ENCODE measurements at regions not wholly inside any gene's neighbourhood (a gene's known extent, or its start where the extent isn't known, plus 50 kb on each side); places are given as distances from the start of the nearest gene placed in this dataset.

GRCh38 chr3:20563985-20564384, 378.0 kb upstream of the SGO1 start:
- Histone ChIP-seq H3K4ac (ENCODE audit: low read depth, low read length) (no peak overlapping the region), H2BK20ac (ENCODE audit: low read depth, low read length) (no peak overlapping the region), H4K8ac (ENCODE audit: low read depth in 2 of 2, low read length in 2 of 2) (no peak overlapping the region), H3K27me3 (ENCODE audit: control insufficient read depth, insufficient read depth, low read length) (no peaks in the 10 kb centered on the region), H3K4me3 (ENCODE audit: insufficient read depth, low read depth, low read length) (no peak overlapping the region), H2AK9ac (replicated peaks; ENCODE audit: low read depth, low read length, poor library complexity) (no peak overlapping the region), H4K91ac (ENCODE audit: insufficient read depth, low read depth, low read length) (no peak overlapping the region), H4K5ac (ENCODE audit: low read depth, low read length) (no peak overlapping the region), H3K18ac (ENCODE audit: low read depth, low read length) (no peak overlapping the region), H3K56ac (ENCODE audit: extremely low read depth, insufficient read depth, low read length) (no peak overlapping the region), H3K4me2 (ENCODE audit: low read depth, low read length) (no peak overlapping the region), H2AK5ac (ENCODE audit: low read depth, low read length) (no peak overlapping the region), H4K20me1 (ENCODE audit: insufficient read depth, low read length) (no peaks in the 10 kb centered on the region), H3K79me1 (ENCODE audit: low read depth in 1 of 2, low read length in 2 of 2) (no peaks in the 10 kb centered on the region), H3K4me1 (ENCODE audit: control insufficient read depth, insufficient read depth, low read length) (no peaks in the 10 kb centered on the region), H3K9ac (ENCODE audit: low read depth, low read length) (no peak overlapping the region), H2BK15ac (ENCODE audit: low read depth, low read length) (no peak overlapping the region), H3K23ac (ENCODE audit: low read depth, low read length) (no peak overlapping the region), H3K9me1 (ENCODE audit: insufficient read depth, low read length) (no peaks in the 10 kb centered on the region), H2BK5ac (ENCODE audit: low read depth, low read length, poor library complexity, severe bottlenecking) (no peak overlapping the region), H3K9me3 (ENCODE audit: control insufficient read depth, insufficient read depth, low read length) (no peaks in the 10 kb centered on the region), H3K27ac (ENCODE audit: insufficient read depth, low read length) (no peak overlapping the region), H2AFZ (replicated peaks; ENCODE audit: low read length, poor library complexity) (no peak overlapping the region), H3K14ac (replicated peaks; ENCODE audit: low read depth, low read length) (no peak overlapping the region), H2BK120ac (ENCODE audit: low read depth, low read length) (no peak overlapping the region), H3K36me3 (ENCODE audit: control insufficient read depth, insufficient read depth, low read length) (no peaks in the 10 kb centered on the region)
- no TSS peak for BruUV-seq (replicated peaks)
- WGBS, 2 experiments (ENCODE audit: extremely low coverage in 2 of 2, insufficient read length in 1 of 2): no CpG with 5 or more reads among the region's 2 CpGs
- no peak for DNase-seq
- ChIA-PET CTCF (no interaction called here), POLR2A (ENCODE audit: unreplicated experiment) (no interaction called here)
- TF ChIP-seq SMC3 (IDR thresholded peaks at IDR 0.05; ENCODE audit: low read depth, low read length) (no peak), MAFK (IDR thresholded peaks at IDR 0.05; ENCODE audit: low read depth, low read length) (peak; percentile 93)
- in situ Hi-C loops (cut with MboI; ENCODE audit: low sequenced_read_pairs) (no loop called here), dilution Hi-C loops (cut with HindIII; ENCODE audit: low sequenced_read_pairs, unreplicated experiment) (no loop called here), intact Hi-C loops (cut with micrococcal nuclease) (no loop called here)
- no peak for ATAC-seq (ENCODE audit: low read depth)
